Right lobe of liver (tissue), 4 donors: ENCODE measurements at regions not wholly inside any gene's neighbourhood (a gene's known extent, or its start where the extent isn't known, plus 50 kb on each side); places are given as distances from the start of the nearest gene placed in this dataset.

Experiments used
- POLR2A ChIP-seq: fragments of 450-650 bp; IDR thresholded peaks from one replicate; pipeline ENCODE4 v1.6.1; 2017; ENCODE audit warnings: antibody characterized with exemption, mild to moderate bottlenecking
- TF ChIP-seq, protein P1 (sequence below), 4 donors: fragments of 200-600 bp in 3 of 4; fragments of 450-650 bp in 1 of 4; IDR thresholded peaks; one replicate each; pipeline versions ENCODE4 v1.5.1 to v1.8.0; 2016 to 2022; ENCODE audit warnings: antibody characterized with exemption in 4 of 4, mild to moderate bottlenecking in 2 of 4
- donor health status: DM: no; HTN: no; CAD: no.
- donor health status: DM: no; HTN: no; CAD: no.
- donor health status: DM: no; HTN: yes; CAD: no.

- TF ChIP-seq, protein P1, sequence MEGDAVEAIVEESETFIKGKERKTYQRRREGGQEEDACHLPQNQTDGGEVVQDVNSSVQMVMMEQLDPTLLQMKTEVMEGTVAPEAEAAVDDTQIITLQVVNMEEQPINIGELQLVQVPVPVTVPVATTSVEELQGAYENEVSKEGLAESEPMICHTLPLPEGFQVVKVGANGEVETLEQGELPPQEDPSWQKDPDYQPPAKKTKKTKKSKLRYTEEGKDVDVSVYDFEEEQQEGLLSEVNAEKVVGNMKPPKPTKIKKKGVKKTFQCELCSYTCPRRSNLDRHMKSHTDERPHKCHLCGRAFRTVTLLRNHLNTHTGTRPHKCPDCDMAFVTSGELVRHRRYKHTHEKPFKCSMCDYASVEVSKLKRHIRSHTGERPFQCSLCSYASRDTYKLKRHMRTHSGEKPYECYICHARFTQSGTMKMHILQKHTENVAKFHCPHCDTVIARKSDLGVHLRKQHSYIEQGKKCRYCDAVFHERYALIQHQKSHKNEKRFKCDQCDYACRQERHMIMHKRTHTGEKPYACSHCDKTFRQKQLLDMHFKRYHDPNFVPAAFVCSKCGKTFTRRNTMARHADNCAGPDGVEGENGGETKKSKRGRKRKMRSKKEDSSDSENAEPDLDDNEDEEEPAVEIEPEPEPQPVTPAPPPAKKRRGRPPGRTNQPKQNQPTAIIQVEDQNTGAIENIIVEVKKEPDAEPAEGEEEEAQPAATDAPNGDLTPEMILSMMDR (IDR thresholded peaks at IDR 0.05), result no peak
- no peak for TF ChIP-seq POLR2A
These were observed 176.2 kb upstream of the NYAP2 start for GRCh38 chr2:225223301-225223700.
